ENCODE measurements at regions not wholly inside any gene's neighbourhood (a gene's known extent, or its start where the extent isn't known, plus 50 kb on each side); places are given as distances from the start of the nearest gene placed in this dataset.
A peak's percentile ranks its signal among the peaks of the same experiment; 100 is the strongest.

DNA sequence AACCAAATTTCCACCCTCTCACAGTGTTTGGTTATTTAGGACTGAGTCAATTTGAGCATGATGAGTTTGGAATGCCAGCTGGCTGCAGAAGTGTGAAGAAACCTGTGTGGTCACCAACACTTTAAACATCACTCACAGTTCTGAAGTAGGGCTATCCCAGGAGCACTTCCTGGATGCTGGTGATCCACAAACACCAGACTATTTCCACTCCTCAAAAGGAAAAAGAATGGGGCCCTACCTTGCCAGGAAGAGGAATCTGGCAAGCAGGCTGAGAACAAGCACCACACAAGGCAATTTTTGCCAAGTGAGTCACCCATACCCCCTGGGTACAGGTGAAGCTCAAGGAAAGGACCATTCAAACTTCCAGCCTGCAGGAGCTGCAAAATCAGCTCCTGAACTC, 294.2 kb upstream of the PTGER4 start:
- ChIA-PET CTCF (interaction anchor here (0.7 kb wide), 1 partner anchor 1516 kb away, joined by 3 read pairs; no protein-coding TSS in a partner anchor), POLR2A (ENCODE audit: low non-redundant PET) (no interaction called here)
- peak; percentile 91 for DNase-seq (ENCODE audit: low spot score)
- TF ChIP-seq, protein P1, sequence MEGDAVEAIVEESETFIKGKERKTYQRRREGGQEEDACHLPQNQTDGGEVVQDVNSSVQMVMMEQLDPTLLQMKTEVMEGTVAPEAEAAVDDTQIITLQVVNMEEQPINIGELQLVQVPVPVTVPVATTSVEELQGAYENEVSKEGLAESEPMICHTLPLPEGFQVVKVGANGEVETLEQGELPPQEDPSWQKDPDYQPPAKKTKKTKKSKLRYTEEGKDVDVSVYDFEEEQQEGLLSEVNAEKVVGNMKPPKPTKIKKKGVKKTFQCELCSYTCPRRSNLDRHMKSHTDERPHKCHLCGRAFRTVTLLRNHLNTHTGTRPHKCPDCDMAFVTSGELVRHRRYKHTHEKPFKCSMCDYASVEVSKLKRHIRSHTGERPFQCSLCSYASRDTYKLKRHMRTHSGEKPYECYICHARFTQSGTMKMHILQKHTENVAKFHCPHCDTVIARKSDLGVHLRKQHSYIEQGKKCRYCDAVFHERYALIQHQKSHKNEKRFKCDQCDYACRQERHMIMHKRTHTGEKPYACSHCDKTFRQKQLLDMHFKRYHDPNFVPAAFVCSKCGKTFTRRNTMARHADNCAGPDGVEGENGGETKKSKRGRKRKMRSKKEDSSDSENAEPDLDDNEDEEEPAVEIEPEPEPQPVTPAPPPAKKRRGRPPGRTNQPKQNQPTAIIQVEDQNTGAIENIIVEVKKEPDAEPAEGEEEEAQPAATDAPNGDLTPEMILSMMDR (conservative IDR thresholded peaks at IDR 0.05; ENCODE audit: low read depth), result no peak
- no peak overlapping the region; the same call in 1 of the 2 replicates for H3K27ac ChIP-seq

DNA sequence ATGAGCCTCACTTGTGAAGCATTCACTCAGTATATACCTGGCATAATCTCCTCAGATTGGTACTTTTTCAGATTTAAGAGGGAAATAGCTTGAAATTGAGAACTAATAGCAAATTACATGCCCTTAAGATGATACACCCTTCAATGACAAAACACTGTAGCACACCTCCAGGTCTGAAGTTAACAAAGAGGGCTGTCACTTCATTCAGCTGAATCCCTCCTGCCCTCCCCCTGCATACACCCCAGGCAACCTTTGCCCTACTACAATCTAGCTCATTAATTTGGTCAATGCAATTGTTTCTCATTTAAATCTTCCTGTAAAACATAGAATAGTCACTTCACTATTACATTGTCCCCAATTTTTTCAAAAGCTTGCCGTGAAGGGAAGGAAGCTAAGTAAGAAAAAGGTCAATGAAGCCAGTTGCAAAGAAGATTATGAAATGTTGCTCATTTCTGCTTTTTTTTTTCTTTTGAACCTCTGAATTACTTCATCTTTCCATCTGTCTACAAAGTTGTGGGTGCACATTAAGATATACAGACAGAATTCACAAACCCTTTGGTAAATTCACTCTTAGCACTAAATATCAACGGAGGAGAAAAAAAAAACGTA, 294.8 kb upstream of the PTGER4 start:
- CTCF ChIA-PET, result no interaction called here
- no peak for DNase-seq (ENCODE audit: low spot score)
- POLR2A ChIA-PET (ENCODE audit: low non-redundant PET), result no interaction called here
- TF ChIP-seq, protein P1 (conservative IDR thresholded peaks at IDR 0.05; ENCODE audit: low read depth), result no peak
- no peak overlapping the region for H3K27ac ChIP-seq

DNA sequence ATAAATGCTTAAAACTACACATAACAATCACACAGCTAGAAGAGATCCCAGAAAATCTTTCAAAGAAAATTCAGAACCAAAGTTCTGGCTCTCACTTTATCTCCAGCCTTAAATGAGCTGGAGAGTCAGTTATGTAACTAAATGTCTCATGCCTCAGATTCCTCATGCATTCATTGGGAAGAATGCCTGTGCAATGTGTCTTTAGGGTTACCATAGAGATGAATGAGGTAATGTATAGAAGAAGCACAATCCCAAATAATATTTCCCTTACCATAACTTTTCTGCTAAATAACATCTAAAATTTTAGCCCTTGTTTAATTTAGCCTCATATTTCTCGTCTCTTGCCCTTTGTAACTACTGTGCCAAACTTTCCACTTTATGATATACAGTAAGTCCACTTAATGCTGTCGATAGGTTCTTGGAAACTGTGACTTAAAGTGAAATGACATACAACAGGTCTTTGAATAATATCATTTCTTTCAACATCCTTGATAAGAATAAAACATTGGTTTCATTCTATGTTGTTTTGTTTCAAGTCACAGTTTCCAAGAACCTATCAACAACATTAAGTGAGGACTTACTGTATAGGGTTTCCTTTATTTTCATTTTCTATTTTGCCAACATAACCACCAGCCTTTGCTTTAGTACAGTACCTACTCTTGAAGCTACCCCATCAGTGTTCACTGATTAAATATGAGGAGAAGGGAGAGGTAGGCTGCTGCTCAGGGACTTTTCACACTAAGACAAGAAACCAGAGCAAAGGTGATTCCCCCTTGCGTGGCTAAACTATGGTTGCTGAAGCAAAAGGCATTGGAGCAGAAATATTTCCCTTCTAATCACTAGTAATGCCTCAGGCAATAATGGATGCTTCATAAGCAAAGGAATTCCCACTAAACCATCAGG, 295.7 kb upstream of the PTGER4 start:
- DNase-seq (ENCODE audit: low spot score), result peak; percentile 56
- TF ChIP-seq, protein P1 (conservative IDR thresholded peaks at IDR 0.05; ENCODE audit: low read depth), result no peak
- H3K27ac ChIP-seq, result no peak overlapping the region
- POLR2A ChIA-PET (ENCODE audit: low non-redundant PET), result no interaction called here
- CTCF ChIA-PET, result no interaction called here

DNA sequence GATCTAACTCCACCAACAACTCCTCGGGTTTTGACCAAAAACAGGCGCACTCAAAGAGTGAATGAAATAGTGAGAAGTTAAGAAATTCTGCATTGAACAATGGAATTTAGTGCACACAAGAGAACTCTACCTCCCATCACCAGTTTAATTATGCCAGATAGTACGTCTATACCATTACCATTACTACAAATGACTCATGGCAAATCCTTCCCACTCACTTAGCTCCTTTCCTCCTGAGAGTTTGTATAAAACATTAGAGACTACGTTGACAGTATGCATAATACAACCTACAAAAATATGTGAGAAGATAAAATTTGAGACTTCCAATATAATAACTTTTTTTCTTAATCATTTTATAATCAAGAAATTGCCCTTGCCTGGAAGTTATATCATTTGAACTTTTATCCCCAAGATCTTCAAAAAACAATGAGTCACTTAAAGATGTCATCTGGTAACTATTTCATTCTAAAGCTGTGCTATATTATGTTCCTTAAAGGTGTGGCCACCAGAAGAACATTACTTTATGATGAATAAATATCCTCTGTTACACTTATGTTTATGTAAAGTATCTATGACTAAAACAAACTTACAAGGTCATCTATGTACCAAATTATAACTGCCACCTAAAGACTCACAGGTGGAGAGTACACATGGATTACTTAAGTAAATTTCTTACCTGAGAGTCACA, 297.9 kb upstream of the PTGER4 start:
- no peak overlapping the region for H3K27ac ChIP-seq
- ChIA-PET CTCF (interaction anchor here (0.6 to 1.1 kb wide), 2 partner anchors 57 to 1576 kb away, joined by 3 to 4 read pairs; no protein-coding TSS in a partner anchor), POLR2A (ENCODE audit: low non-redundant PET) (no interaction called here)
- DNase-seq (ENCODE audit: low spot score), result peak; percentile 71
- TF ChIP-seq, protein P1 (conservative IDR thresholded peaks at IDR 0.05; ENCODE audit: low read depth), result no peak

DNA sequence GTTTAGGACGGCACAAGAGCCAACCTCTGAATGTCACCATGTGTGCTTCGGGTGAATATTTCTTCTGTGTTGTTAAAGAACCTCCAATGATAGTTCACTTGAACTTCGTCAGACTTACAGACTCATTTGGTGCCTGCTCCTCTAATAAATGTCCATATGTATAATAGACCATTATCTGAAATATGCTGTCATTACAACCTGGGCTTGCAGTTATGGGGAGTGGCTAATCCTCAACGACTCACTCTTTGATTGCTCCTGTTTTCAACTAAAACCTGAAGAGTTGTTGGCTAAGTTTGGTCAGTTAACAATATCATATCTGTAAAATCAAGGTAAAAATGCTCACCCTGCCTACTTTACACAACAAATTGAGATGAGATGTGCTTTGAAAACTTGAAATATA, 298.7 kb upstream of the PTGER4 start:
- no peak for DNase-seq (ENCODE audit: low spot score)
- TF ChIP-seq, protein P1 (conservative IDR thresholded peaks at IDR 0.05; ENCODE audit: low read depth), result no peak
- ChIA-PET POLR2A (ENCODE audit: low non-redundant PET) (no interaction called here), CTCF (interaction anchor here (1.1 kb wide), 1 partner anchor 58 kb away, joined by 4 read pairs; no protein-coding TSS in a partner anchor)
- H3K27ac ChIP-seq, result no peak overlapping the region
